Endothelial cell of umbilical vein (primary cell): ENCODE measurements at regions not wholly inside any gene's neighbourhood (a gene's known extent, or its start where the extent isn't known, plus 50 kb on each side); places are given as distances from the start of the nearest gene placed in this dataset.

ENCODE experiments used
- BruUV-seq: library from RNA; stranded (reverse); fragments of 400-500 nt; replicated peaks from 2 replicates; lab custom pipeline; 2021; lab: Mats Ljungman, UMichigan
- CTCF ChIA-PET: fragments of 300-600, 350-600 bp; sonication (Branson Sonifier 250); formaldehyde crosslinking; loops from one replicate; lab custom pipeline; 2021; ENCODE audit warnings: antibody characterized with exemption, inconsistent platforms; lab: Charles Lee
- POLR2A ChIA-PET: fragments of 300-600, 350-600 bp; sonication (Branson Sonifier 250); formaldehyde crosslinking; loops from one replicate; lab custom pipeline; 2021; ENCODE audit warnings: antibody characterized with exemption, inconsistent platforms; lab: Charles Lee
- DNase-seq: peaks from one replicate; pipeline ENCODE4 v3.0.0-alpha.2; 2011; ENCODE audit warnings: low read depth, low spot score
- FAIRE-seq: peaks from 2 replicates; lab custom pipeline; 2011; peaks lifted over from hg19 to GRCh38; lab: Jason Lieb, UNC
- H2AFZ ChIP-seq: 2 replicates; pipeline ENCODE4 v1.6.0; 2012; ENCODE audit warnings: low read depth, low read length, control low read depth, inconsistent platforms
- H3K27ac ChIP-seq: 2 replicates; pipeline ENCODE4 v1.5.1; 2011; ENCODE audit warnings: low read depth, mild to moderate bottlenecking, control low read depth, low read length, moderate library complexity; ENCODE audit not compliant: insufficient read depth
- H3K27me3 ChIP-seq, 2 experiments: 2 replicates each; pipeline versions ENCODE4 v1.6.0 to v1.6.1; 2011; ENCODE audit warnings: low read length in 2 of 2, mixed read lengths in 1 of 2; ENCODE audit not compliant: control insufficient read depth in 2 of 2, insufficient read depth in 2 of 2
- H3K36me3 ChIP-seq, 2 experiments: 2 replicates in 1 of 2; 3 replicates in 1 of 2; pipeline ENCODE4 v1.5.1; 2011; ENCODE audit warnings: low read length in 2 of 2, mild to moderate bottlenecking in 1 of 2, moderate library complexity in 1 of 2; ENCODE audit not compliant: control insufficient read depth in 2 of 2, insufficient read depth in 2 of 2; ENCODE audit errors: extremely low read depth in 1 of 2
- H3K4me1 ChIP-seq: 3 replicates; pipeline ENCODE4 v1.5.1; 2011; ENCODE audit warnings: mild to moderate bottlenecking, low read length; ENCODE audit not compliant: control insufficient read depth, insufficient read depth; ENCODE audit errors: extremely low read depth
- H3K4me2 ChIP-seq: 2 replicates; pipeline ENCODE4 v1.6.1; 2011; ENCODE audit warnings: low read length, control low read depth, mixed read lengths; ENCODE audit not compliant: insufficient read depth
- H3K4me3 ChIP-seq, 3 experiments: fragments of 200-600 bp in 1 of 3; sonication (generic), shearing (Covaris generic) in 1 of 3; replicated peaks in 1 of 3; 2 replicates each; pipeline ENCODE4 v1.5.1; 2011 to 2016; ENCODE audit warnings: control low read depth in 3 of 3, low read length in 3 of 3, mild to moderate bottlenecking in 2 of 3, inconsistent platforms in 1 of 3, low read depth in 1 of 3, moderate library complexity in 1 of 3; ENCODE audit not compliant: insufficient read depth in 1 of 3
- H3K79me2 ChIP-seq: 2 replicates; pipeline ENCODE4 v1.6.0; 2012; ENCODE audit warnings: low read length, inconsistent platforms; ENCODE audit not compliant: control insufficient read depth, insufficient read depth
- H3K9ac ChIP-seq: replicated peaks from 2 replicates; pipeline ENCODE3; 2011; ENCODE audit warnings: low read length, control low read depth; ENCODE audit not compliant: insufficient read depth; ENCODE audit errors: extremely low read depth
- H3K9me1 ChIP-seq: replicated peaks from 3 replicates; pipeline ENCODE4 v1.6.0; 2011; ENCODE audit warnings: mild to moderate bottlenecking, low read length; ENCODE audit not compliant: control insufficient read depth, insufficient read depth; ENCODE audit errors: extremely low read depth
- H3K9me3 ChIP-seq: replicated peaks from 2 replicates; pipeline ENCODE4 v1.5.1; 2012; ENCODE audit warnings: low read length, inconsistent platforms; ENCODE audit not compliant: control insufficient read depth, insufficient read depth
- H4K20me1 ChIP-seq: replicated peaks from 2 replicates; pipeline ENCODE3; 2011; ENCODE audit warnings: mild to moderate bottlenecking, low read length; ENCODE audit not compliant: control insufficient read depth, insufficient read depth; ENCODE audit errors: extremely low read depth
- EZH2 ChIP-seq: IDR thresholded peaks from 2 replicates; pipeline ENCODE4 v1.6.1; 2012; ENCODE audit warnings: borderline replicate concordance, low read depth, mild to moderate bottlenecking, moderate library complexity, low read length, inconsistent platforms; ENCODE audit not compliant: severe bottlenecking
- FOS ChIP-seq: IDR thresholded peaks from 2 replicates; pipeline ENCODE4 v1.6.1; 2011; ENCODE audit warnings: mild to moderate bottlenecking, low read length, moderate library complexity, borderline replicate concordance; ENCODE audit not compliant: insufficient read depth
- GATA2 ChIP-seq: IDR thresholded peaks from 2 replicates; pipeline ENCODE4 v1.7.0; 2011; ENCODE audit warnings: low read depth, mild to moderate bottlenecking, moderate library complexity, mixed read lengths, low read length; ENCODE audit not compliant: insufficient read length, insufficient read depth
- JUN ChIP-seq: IDR thresholded peaks from 2 replicates; pipeline ENCODE4 v1.6.1; 2011; ENCODE audit warnings: borderline replicate concordance, low read depth; ENCODE audit not compliant: insufficient read length, insufficient read depth
- MYC ChIP-seq: IDR thresholded peaks from one replicate; pipeline ENCODE4 v1.6.1; 2011; ENCODE audit warnings: mild to moderate bottlenecking, low read depth, low read length
- POLR2A ChIP-seq: IDR thresholded peaks from 2 replicates; pipeline ENCODE4 v1.6.1; 2012; ENCODE audit warnings: low read depth, mild to moderate bottlenecking, control low read depth, low read length
- POLR2AphosphoS5 ChIP-seq: IDR thresholded peaks from 2 replicates; pipeline ENCODE4 v1.6.1; 2012; ENCODE audit warnings: low read depth, mild to moderate bottlenecking, control low read depth, low read length, moderate library complexity; ENCODE audit not compliant: insufficient read depth
- dilution Hi-C: fragments of 300-500 bp; cut with MboI; formaldehyde crosslinking; loops from one replicate; pipeline ENCODE4 v1.15.0; 2019; ENCODE audit warnings: low sequenced_read_pairs; ENCODE audit not compliant: extremely low pct_ligation_motif_present
- intact Hi-C: fragments of 100-400 bp; cut with micrococcal nuclease; formaldehyde crosslinking; loops from one replicate; pipeline ENCODE4 v1.10.0; 2022
- TF ChIP-seq, protein P1 (sequence below): IDR thresholded peaks from 2 replicates; pipeline ENCODE4 v1.6.1; 2011; ENCODE audit not compliant: insufficient read depth, insufficient read length
- TF ChIP-seq, protein P2 (sequence below), 2 donors: IDR thresholded peaks; 1 replicate in 1 of 2; 2 replicates in 1 of 2; pipeline ENCODE4 v1.5.1; 2011; ENCODE audit warnings: low read length in 2 of 2, mild to moderate bottlenecking in 2 of 2, moderate library complexity in 2 of 2, control low read depth in 1 of 2, inconsistent platforms in 1 of 2, low read depth in 1 of 2; ENCODE audit not compliant: insufficient read depth in 1 of 2; ENCODE audit errors: extremely low read depth in 1 of 2

GRCh38 chr3:74442683-74443082, 171.8 kb downstream of the CNTN3 start:
- Histone ChIP-seq H3K27ac (no peak overlapping the region), H4K20me1 (no peaks in the 10 kb centered on the region), H3K9me3 (peaks cover 10% of the 10 kb centered on the region), H3K4me1 (no peaks in the 10 kb centered on the region), H3K27me3 (no peaks in the 10 kb centered on the region), H3K9ac (no peak overlapping the region), H3K36me3 (no peaks in the 10 kb centered on the region), H3K79me2 (no peaks in the 10 kb centered on the region), H3K9me1 (no peaks in the 10 kb centered on the region), H3K4me3 (no peak overlapping the region), H2AFZ (no peak overlapping the region), H3K4me2 (no peak overlapping the region)
- TF ChIP-seq GATA2 (no peak), POLR2A (no peak), MYC (no peak), FOS (no peak), JUN (no peak), POLR2AphosphoS5 (no peak), EZH2 (no peak)
- TF ChIP-seq, protein P1, sequence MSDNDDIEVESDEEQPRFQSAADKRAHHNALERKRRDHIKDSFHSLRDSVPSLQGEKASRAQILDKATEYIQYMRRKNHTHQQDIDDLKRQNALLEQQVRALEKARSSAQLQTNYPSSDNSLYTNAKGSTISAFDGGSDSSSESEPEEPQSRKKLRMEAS: no peak
- TF ChIP-seq, protein P2, sequence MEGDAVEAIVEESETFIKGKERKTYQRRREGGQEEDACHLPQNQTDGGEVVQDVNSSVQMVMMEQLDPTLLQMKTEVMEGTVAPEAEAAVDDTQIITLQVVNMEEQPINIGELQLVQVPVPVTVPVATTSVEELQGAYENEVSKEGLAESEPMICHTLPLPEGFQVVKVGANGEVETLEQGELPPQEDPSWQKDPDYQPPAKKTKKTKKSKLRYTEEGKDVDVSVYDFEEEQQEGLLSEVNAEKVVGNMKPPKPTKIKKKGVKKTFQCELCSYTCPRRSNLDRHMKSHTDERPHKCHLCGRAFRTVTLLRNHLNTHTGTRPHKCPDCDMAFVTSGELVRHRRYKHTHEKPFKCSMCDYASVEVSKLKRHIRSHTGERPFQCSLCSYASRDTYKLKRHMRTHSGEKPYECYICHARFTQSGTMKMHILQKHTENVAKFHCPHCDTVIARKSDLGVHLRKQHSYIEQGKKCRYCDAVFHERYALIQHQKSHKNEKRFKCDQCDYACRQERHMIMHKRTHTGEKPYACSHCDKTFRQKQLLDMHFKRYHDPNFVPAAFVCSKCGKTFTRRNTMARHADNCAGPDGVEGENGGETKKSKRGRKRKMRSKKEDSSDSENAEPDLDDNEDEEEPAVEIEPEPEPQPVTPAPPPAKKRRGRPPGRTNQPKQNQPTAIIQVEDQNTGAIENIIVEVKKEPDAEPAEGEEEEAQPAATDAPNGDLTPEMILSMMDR (IDR thresholded peaks at IDR 0.05; ENCODE audit: extremely low read depth in 1 of 2, insufficient read depth in 1 of 2, low read depth in 1 of 2, low read length in 2 of 2): no peak
- intact Hi-C loops: no loop called here
- ChIA-PET CTCF (no interaction called here), POLR2A (no interaction called here)
- BruUV-seq: no TSS peak
- no peak for DNase-seq
- no peak for FAIRE-seq
- dilution Hi-C loops: no loop called here
